ENCODE measurements at regions not wholly inside any gene's neighbourhood (a gene's known extent, or its start where the extent isn't known, plus 50 kb on each side); places are given as distances from the start of the nearest gene placed in this dataset.

DNA sequence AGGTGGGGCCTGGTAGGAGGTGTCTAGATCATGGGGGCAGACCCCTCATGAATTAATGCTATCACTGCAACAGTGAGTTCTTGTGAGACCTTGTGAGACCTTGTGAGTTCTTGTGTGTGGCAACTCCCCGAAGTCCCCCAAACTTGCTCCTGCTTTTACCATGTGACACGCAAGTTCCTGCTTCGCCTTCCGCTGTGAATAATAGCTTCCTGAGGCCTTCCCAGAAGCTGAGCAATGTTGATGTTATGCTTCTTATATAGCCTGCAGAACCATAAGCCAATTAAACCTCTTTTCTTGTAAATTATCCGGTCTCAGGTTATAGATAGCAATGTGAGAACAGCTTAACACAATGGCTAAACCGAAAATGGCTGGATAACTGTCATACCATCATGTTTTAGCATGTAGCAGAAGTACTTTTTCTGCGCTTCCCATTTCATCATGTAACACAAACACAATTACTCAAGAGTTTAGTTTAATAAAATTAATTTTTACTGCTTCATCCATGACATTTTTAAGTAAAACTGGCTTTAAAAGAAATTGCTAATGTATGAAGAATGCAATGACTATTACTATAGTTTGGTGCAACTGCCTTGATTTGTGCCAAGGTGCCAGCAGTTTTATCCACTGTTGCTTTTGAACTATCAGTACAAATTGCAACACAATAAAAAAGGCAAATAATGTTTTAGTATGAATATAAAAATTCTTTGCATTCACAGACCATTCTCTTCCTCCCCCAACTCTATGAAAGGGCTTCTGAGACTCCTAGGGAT is 87.7 kb upstream of the TMEM168 start:
- TF ChIP-seq CTCF (IDR thresholded peaks at IDR 0.05) = no peak
- TF ChIP-seq POLR2A (IDR thresholded peaks at IDR 0.05) = no peak
